OCI-LY3 (cell line): ENCODE measurements at regions not wholly inside any gene's neighbourhood (a gene's known extent, or its start where the extent isn't known, plus 50 kb on each side); places are given as distances from the start of the nearest gene placed in this dataset.

Source experiments
- H2AFZ ChIP-seq: fragments of 200-600, 300-600 bp; shearing (Covaris generic); 2 replicates; pipeline ENCODE4 v1.6.0; 2014; ENCODE audit warnings: antibody characterized with exemption, low read depth, low read length
- H3K27ac ChIP-seq: fragments of 200-600, 300-600 bp; sonication (generic); 2 replicates; pipeline ENCODE4 v1.5.1; 2014; ENCODE audit warnings: mild to moderate bottlenecking, low read length, moderate library complexity, mixed read lengths
- H3K27me3 ChIP-seq: fragments of 200-600, 300-600 bp; sonication (generic); 2 replicates; pipeline ENCODE4 v1.6.1; 2014; ENCODE audit warnings: low read depth, low read length, mixed read lengths
- H3K36me3 ChIP-seq: fragments of 200-600, 300-600 bp; sonication (generic); replicated peaks from 2 replicates; pipeline ENCODE3; 2014; ENCODE audit warnings: low read depth, low read length, mixed read lengths
- H3K4me1 ChIP-seq: fragments of 300-600, 200-600 bp; sonication (generic); 2 replicates; pipeline ENCODE4 v1.6.1; 2014; ENCODE audit warnings: low read length, mixed read lengths
- H3K4me2 ChIP-seq: fragments of 200-600, 300-600 bp; sonication (generic); 2 replicates; pipeline ENCODE4 v1.6.1; 2014; ENCODE audit warnings: low read length, mixed read lengths
- H3K4me3 ChIP-seq: fragments of 300-600, 200-600 bp; sonication (generic); 2 replicates; pipeline ENCODE4 v1.5.1; 2014; ENCODE audit warnings: antibody characterized with exemption, mild to moderate bottlenecking, low read length, moderate library complexity
- H3K79me2 ChIP-seq: fragments of 300-600, 200-600 bp; shearing (Covaris generic); 2 replicates; pipeline ENCODE4 v1.6.1; 2014; ENCODE audit warnings: mild to moderate bottlenecking, low read length, mixed read lengths
- H3K9ac ChIP-seq: fragments of 300-600, 200-600 bp; shearing (Covaris generic); 2 replicates; pipeline ENCODE4 v1.6.0; 2014; ENCODE audit warnings: mild to moderate bottlenecking, low read length, moderate library complexity
- H3K9me3 ChIP-seq: fragments of 200-600, 300-600 bp; shearing (Covaris generic); 2 replicates; pipeline ENCODE4 v1.6.1; 2014; ENCODE audit warnings: low read length, mixed read lengths; ENCODE audit not compliant: insufficient read depth
- H4K20me1 ChIP-seq: fragments of 200-600, 300-600 bp; sonication (generic); 2 replicates; pipeline ENCODE4 v1.6.1; 2016; ENCODE audit warnings: low read length, mixed read lengths; ENCODE audit not compliant: insufficient read depth
- EZH2phosphoT487 ChIP-seq: fragments of 200-600 bp; shearing (Covaris generic); IDR thresholded peaks from 2 replicates; pipeline ENCODE4 v1.6.1; 2018; ENCODE audit warnings: antibody characterized with exemption, mixed run types, low read depth
- TF ChIP-seq, protein P1 (sequence below): fragments of 200-600, 300-600 bp; sonication (generic); IDR thresholded peaks from 2 replicates; pipeline ENCODE4 v1.5.1; 2014; ENCODE audit warnings: antibody characterized with exemption, low read length, low read depth

DNA sequence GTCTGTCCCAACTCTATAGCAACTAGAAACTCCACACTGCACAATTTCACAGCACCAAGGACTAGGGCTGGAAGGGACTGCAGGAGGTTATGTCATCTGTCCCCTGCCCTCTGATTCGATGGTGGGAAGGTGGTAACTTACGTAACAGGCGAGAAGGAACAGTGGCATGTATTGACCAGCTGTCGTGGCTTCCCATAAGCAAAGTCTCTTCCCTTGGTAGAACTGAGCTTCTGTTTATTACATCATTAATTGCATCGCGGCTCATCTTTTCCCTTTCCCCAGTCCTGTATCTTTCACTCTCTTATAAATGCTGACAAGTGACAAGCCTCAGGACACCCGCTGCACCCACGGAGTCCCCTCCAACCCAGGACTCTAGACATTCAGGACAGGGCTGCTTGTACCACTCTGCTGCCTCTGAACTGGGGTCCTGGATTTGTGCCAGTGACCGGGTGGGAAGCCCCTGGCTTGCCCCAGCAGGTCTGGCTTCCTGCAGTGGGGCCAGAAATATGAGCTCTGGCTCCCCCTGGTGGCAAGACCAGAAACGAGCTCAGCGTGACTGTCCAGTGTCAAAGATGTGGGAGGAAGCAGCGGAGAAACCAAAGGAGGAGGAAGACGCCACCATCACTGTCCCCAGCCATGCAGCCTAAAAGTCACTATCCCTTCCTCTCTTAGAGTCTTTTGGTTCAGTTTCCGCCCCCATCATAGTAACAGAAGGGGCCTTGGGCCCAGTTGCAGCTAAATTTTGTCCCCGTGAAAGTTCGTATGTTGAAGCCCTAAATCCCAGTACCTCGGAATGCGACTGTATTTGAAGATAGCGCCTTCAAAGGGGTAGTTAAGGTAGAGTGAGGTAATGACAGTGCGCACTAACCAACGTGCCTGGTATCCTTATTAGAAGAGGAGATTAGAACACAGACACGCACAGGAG lies 84.5 kb downstream of the ISX start:
- Histone ChIP-seq H2AFZ (no peak overlapping the region), H3K9me3 (no peaks in the 10 kb centered on the region), H3K79me2 (no peaks in the 10 kb centered on the region), H3K27ac (no peak overlapping the region), H3K27me3 (no peaks in the 10 kb centered on the region), H3K36me3 (no peaks in the 10 kb centered on the region), H4K20me1 (no peaks in the 10 kb centered on the region), H3K9ac (peak overlapping the region; percentile 29; the same call in 1 of the 2 replicates), H3K4me1 (peaks cover 12% of the 10 kb centered on the region), H3K4me2 (peak overlapping the region; percentile 75), H3K4me3 (peak overlapping the region; percentile 63)
- TF ChIP-seq, protein P1, sequence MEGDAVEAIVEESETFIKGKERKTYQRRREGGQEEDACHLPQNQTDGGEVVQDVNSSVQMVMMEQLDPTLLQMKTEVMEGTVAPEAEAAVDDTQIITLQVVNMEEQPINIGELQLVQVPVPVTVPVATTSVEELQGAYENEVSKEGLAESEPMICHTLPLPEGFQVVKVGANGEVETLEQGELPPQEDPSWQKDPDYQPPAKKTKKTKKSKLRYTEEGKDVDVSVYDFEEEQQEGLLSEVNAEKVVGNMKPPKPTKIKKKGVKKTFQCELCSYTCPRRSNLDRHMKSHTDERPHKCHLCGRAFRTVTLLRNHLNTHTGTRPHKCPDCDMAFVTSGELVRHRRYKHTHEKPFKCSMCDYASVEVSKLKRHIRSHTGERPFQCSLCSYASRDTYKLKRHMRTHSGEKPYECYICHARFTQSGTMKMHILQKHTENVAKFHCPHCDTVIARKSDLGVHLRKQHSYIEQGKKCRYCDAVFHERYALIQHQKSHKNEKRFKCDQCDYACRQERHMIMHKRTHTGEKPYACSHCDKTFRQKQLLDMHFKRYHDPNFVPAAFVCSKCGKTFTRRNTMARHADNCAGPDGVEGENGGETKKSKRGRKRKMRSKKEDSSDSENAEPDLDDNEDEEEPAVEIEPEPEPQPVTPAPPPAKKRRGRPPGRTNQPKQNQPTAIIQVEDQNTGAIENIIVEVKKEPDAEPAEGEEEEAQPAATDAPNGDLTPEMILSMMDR: peak; percentile 93
- TF ChIP-seq EZH2phosphoT487: no peak

DNA sequence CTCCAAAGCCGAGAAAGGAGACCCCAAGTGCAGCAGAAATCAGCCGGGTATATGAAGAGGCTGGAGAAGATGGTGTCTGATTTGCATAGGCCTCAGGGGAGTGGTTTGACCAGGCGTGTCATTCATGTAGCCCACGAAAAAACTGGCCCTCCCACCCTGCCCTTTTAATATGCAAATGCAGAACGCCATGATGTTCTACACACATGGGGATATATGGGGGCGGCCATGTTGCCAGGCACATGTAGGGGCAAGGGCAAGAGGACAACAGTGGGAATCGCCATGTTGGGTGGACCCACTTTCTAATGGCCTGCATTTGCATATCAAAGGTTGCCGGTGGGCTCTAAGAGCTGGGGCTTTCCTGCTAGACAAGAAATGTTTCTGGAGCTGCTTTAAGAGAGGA lies 86.4 kb downstream of the ISX start:
- Histone ChIP-seq H4K20me1 (no peaks in the 10 kb centered on the region), H3K27me3 (no peaks in the 10 kb centered on the region), H3K9me3 (no peaks in the 10 kb centered on the region), H3K36me3 (no peaks in the 10 kb centered on the region), H3K4me1 (peaks cover 12% of the 10 kb centered on the region), H3K4me3 (no peak overlapping the region), H2AFZ (no peak overlapping the region), H3K27ac (no peak overlapping the region), H3K9ac (no peak overlapping the region), H3K79me2 (no peaks in the 10 kb centered on the region), H3K4me2 (no peak overlapping the region)
- TF ChIP-seq, protein P1: no peak
- TF ChIP-seq EZH2phosphoT487: no peak

DNA sequence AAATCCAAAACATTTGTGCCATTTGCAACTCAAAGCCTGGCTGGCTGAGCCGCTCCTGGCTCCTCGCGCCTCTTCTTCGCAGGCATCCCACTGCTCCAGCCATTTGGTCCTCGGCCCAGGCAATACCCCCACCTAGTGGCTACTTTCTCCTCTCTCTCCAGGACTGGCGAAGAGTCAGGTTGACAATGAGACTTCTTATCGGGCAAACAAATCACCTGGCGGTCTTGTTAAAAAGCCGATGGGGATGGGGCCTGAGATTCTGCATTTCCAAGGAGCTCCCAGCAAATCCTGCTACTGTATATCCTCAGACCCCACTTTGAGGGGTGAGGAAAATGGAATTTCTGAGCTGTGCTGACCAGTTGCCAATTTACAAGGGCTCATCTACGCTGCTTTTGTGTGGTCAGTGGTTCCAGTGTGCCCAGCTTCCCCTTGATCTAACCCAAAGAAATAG lies 89.0 kb downstream of the ISX start:
- Histone ChIP-seq H3K79me2 (no peaks in the 10 kb centered on the region), H3K27me3 (no peaks in the 10 kb centered on the region), H3K4me1 (peaks cover 9% of the 10 kb centered on the region), H3K36me3 (peaks cover 4% of the 10 kb centered on the region), H3K9me3 (no peaks in the 10 kb centered on the region), H4K20me1 (no peaks in the 10 kb centered on the region), H3K4me3 (no peak overlapping the region), H3K27ac (no peak overlapping the region), H2AFZ (no peak overlapping the region), H3K9ac (no peak overlapping the region), H3K4me2 (no peak overlapping the region)
- TF ChIP-seq EZH2phosphoT487: no peak
- TF ChIP-seq, protein P1: peak; percentile 69

DNA sequence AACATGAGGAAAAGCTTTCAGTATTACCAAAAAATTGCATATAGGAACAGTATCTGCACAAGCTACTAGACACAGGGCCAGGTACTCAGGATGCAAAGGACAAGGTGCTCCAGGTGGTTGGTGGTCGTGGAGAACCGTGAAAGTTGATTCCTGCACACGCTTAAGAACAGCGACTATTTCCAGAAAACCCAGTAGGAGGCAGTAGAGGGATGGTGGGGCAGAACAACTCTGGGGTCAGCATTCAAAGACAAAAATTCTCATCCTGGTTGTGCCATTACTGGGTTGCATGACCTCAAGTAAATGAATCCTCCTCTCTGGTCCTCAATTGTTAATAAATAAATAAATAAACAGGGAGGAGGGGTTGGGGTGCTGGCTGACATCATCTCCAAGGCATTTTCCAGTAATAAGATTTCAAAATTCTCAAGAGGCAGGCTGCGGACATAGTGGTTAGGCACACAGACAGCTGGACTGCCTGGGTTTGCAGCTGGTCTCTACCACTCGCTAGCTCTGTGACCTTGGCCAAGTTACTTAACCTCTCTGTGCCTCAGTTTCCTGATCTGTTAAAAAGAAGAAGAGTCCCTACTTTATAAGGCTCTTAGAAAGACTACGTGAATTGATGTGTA lies 89.6 kb downstream of the ISX start:
- Histone ChIP-seq H2AFZ (no peak overlapping the region), H3K9ac (no peak overlapping the region), H3K9me3 (no peaks in the 10 kb centered on the region), H3K36me3 (peaks cover 4% of the 10 kb centered on the region), H3K27ac (no peak overlapping the region), H3K4me2 (no peak overlapping the region), H3K27me3 (no peaks in the 10 kb centered on the region), H3K4me1 (peaks cover 4% of the 10 kb centered on the region), H3K79me2 (no peaks in the 10 kb centered on the region), H3K4me3 (no peak overlapping the region), H4K20me1 (no peaks in the 10 kb centered on the region)
- no peak for TF ChIP-seq EZH2phosphoT487
- TF ChIP-seq, protein P1: peak; percentile 20
